Stomach (tissue), 4 donors: ENCODE measurements at regions not wholly inside any gene's neighbourhood (a gene's known extent, or its start where the extent isn't known, plus 50 kb on each side); places are given as distances from the start of the nearest gene placed in this dataset.

ENCODE experiments used
- EP300 ChIP-seq: sonication (generic); formaldehyde crosslinking; IDR thresholded peaks from one replicate; pipeline ENCODE4 v1.6.1; 2017; ENCODE audit warnings: antibody characterized with exemption
- POLR2A ChIP-seq, 4 donors: fragments of 450-650 bp; IDR thresholded peaks; one replicate each; pipeline ENCODE4 v1.6.1; 2016; ENCODE audit warnings: antibody characterized with exemption in 4 of 4, control low read depth in 2 of 4, mild to moderate bottlenecking in 1 of 4, moderate library complexity in 1 of 4
- TF ChIP-seq, protein P1 (sequence below), 7 experiments: fragments of 450-650 bp in 4 of 7; fragments of 200-600 bp in 3 of 7; sonication (generic) in 3 of 7; IDR thresholded peaks; one replicate each; pipeline ENCODE4 v1.5.1; 2016 to 2019; ENCODE audit warnings: antibody characterized with exemption in 7 of 7, control low read depth in 2 of 7, mild to moderate bottlenecking in 1 of 7

GRCh38 chr10:131797626-131798025, 103.2 kb upstream of the PPP2R2D start:
- TF ChIP-seq POLR2A (IDR thresholded peaks at IDR 0.05): no peak
- TF ChIP-seq, protein P1, sequence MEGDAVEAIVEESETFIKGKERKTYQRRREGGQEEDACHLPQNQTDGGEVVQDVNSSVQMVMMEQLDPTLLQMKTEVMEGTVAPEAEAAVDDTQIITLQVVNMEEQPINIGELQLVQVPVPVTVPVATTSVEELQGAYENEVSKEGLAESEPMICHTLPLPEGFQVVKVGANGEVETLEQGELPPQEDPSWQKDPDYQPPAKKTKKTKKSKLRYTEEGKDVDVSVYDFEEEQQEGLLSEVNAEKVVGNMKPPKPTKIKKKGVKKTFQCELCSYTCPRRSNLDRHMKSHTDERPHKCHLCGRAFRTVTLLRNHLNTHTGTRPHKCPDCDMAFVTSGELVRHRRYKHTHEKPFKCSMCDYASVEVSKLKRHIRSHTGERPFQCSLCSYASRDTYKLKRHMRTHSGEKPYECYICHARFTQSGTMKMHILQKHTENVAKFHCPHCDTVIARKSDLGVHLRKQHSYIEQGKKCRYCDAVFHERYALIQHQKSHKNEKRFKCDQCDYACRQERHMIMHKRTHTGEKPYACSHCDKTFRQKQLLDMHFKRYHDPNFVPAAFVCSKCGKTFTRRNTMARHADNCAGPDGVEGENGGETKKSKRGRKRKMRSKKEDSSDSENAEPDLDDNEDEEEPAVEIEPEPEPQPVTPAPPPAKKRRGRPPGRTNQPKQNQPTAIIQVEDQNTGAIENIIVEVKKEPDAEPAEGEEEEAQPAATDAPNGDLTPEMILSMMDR (IDR thresholded peaks at IDR 0.05): no peak
- no peak for TF ChIP-seq EP300
